Trophoblast cell (in vitro differentiated cells and primary cell): ENCODE measurements at regions not wholly inside any gene's neighbourhood (a gene's known extent, or its start where the extent isn't known, plus 50 kb on each side); places are given as distances from the start of the nearest gene placed in this dataset.

Experiments
- DNase-seq, 2 donors: peaks; one replicate each; pipeline ENCODE4 v3.0.0-alpha.2; 2016
- H2AFZ ChIP-seq: 2 replicates; pipeline ENCODE4 v1.6.1; 2013; ENCODE audit warnings: low read length, moderate library complexity, mild to moderate bottlenecking; ENCODE audit not compliant: insufficient read depth, poor library complexity
- H2AK5ac ChIP-seq: 2 replicates; pipeline ENCODE4 v1.6.1; 2013; ENCODE audit warnings: mild to moderate bottlenecking, low read length
- H2BK120ac ChIP-seq: 2 replicates; pipeline ENCODE4 v1.6.1; 2013; ENCODE audit warnings: low read length, mild to moderate bottlenecking, moderate library complexity; ENCODE audit not compliant: insufficient read depth, poor library complexity
- H2BK12ac ChIP-seq: 2 replicates; pipeline ENCODE4 v1.6.1; 2013; ENCODE audit warnings: mild to moderate bottlenecking, low read length, moderate library complexity
- H2BK5ac ChIP-seq: 2 replicates; pipeline ENCODE4 v1.6.1; 2013; ENCODE audit warnings: low read length, low read depth, moderate library complexity, mild to moderate bottlenecking; ENCODE audit not compliant: poor library complexity
- H3K14ac ChIP-seq: 2 replicates; pipeline ENCODE4 v1.6.1; 2013; ENCODE audit warnings: mild to moderate bottlenecking, low read length
- H3K18ac ChIP-seq: 2 replicates; pipeline ENCODE4 v1.6.1; 2013; ENCODE audit warnings: mild to moderate bottlenecking, low read length
- H3K23ac ChIP-seq: 2 replicates; pipeline ENCODE4 v1.6.1; 2013; ENCODE audit warnings: low read length
- H3K27ac ChIP-seq: 2 replicates; pipeline ENCODE4 v1.5.1; 2013; ENCODE audit warnings: low read depth, mild to moderate bottlenecking, inconsistent platforms, low read length, moderate library complexity
- H3K27me3 ChIP-seq: 2 replicates; pipeline ENCODE4 v1.6.1; 2013; ENCODE audit warnings: inconsistent platforms, mild to moderate bottlenecking, low read length, moderate library complexity; ENCODE audit not compliant: insufficient read depth
- H3K36me3 ChIP-seq, 2 experiments: 1 replicate in 1 of 2; 2 replicates in 1 of 2; pipeline ENCODE4 v1.6.1; 2013; ENCODE audit warnings: low read length in 2 of 2, mild to moderate bottlenecking in 2 of 2, moderate library complexity in 1 of 2; ENCODE audit not compliant: insufficient read depth in 2 of 2, control insufficient read depth in 1 of 2
- H3K4ac ChIP-seq: 2 replicates; pipeline ENCODE4 v1.6.1; 2013; ENCODE audit warnings: low read depth, mild to moderate bottlenecking, low read length, moderate library complexity
- H3K4me1 ChIP-seq, 2 experiments: 1 replicate in 1 of 2; 2 replicates in 1 of 2; pipeline ENCODE4 v1.6.1; 2013; ENCODE audit warnings: low read length in 2 of 2, mild to moderate bottlenecking in 2 of 2, moderate library complexity in 1 of 2; ENCODE audit not compliant: insufficient read depth in 2 of 2, control insufficient read depth in 1 of 2
- H3K4me2 ChIP-seq: 2 replicates; pipeline ENCODE4 v1.6.1; 2013; ENCODE audit warnings: inconsistent platforms, mild to moderate bottlenecking, low read length, moderate library complexity
- H3K4me3 ChIP-seq: 2 replicates; pipeline ENCODE4 v1.5.1; 2013; ENCODE audit warnings: mild to moderate bottlenecking, low read depth, low read length, inconsistent platforms
- H3K79me1 ChIP-seq: one replicate; pipeline ENCODE4 v1.6.1; 2013; ENCODE audit warnings: low read length
- H3K79me2 ChIP-seq: 2 replicates; pipeline ENCODE4 v1.6.1; 2013; ENCODE audit warnings: low read length, mild to moderate bottlenecking; ENCODE audit not compliant: control insufficient read depth, insufficient read depth, poor library complexity
- H3K9ac ChIP-seq: 2 replicates; pipeline ENCODE4 v1.6.1; 2013; ENCODE audit warnings: mild to moderate bottlenecking, low read length
- H3K9me3 ChIP-seq: 2 replicates; pipeline ENCODE4 v1.6.1; 2013; ENCODE audit warnings: low read depth, mild to moderate bottlenecking, control low read depth, inconsistent platforms, low read length; ENCODE audit not compliant: insufficient read depth
- H4K12ac ChIP-seq: 2 replicates; pipeline ENCODE4 v1.6.1; 2013; ENCODE audit warnings: low read depth, mild to moderate bottlenecking, low read length, moderate library complexity
- H4K8ac ChIP-seq: 2 replicates; pipeline ENCODE4 v1.6.1; 2013; ENCODE audit warnings: low read depth, mild to moderate bottlenecking, low read length, moderate library complexity
- H4K91ac ChIP-seq: one replicate; pipeline ENCODE4 v1.6.1; 2013; ENCODE audit warnings: low read depth, mild to moderate bottlenecking, low read length, moderate library complexity
- WGBS: extraction: QIAGEN DNeasy Blood & Tissue Kit; methylation state at CpG from one replicate; pipeline ENCODE4 v1.1.7; 2013; ENCODE audit warnings: missing lambda C conversion rate; ENCODE audit not compliant: insufficient read length, insufficient coverage; ENCODE audit errors: extremely low coverage; 5-methylcytosine and 5-hydroxymethylcytosine counted together

- Histone ChIP-seq H3K79me2 (no peaks in the 10 kb centered on the region), H4K8ac (no peak overlapping the region), H3K9ac (no peak overlapping the region), H4K12ac (no peak overlapping the region), H2BK5ac (no peak overlapping the region), H3K4me2 (no peak overlapping the region), H3K9me3 (no peaks in the 10 kb centered on the region), H3K79me1 (no peaks in the 10 kb centered on the region), H3K27me3 (no peaks in the 10 kb centered on the region), H3K14ac (no peak overlapping the region), H3K36me3 (no peaks in the 10 kb centered on the region), H3K4me1 (no peaks in the 10 kb centered on the region), H3K4me3 (no peak overlapping the region), H2BK12ac (no peak overlapping the region), H3K23ac (no peak overlapping the region), H3K18ac (no peak overlapping the region), H2BK120ac (no peak overlapping the region), H4K91ac (no peak overlapping the region), H3K27ac (no peak overlapping the region), H3K4ac (no peak overlapping the region), H2AK5ac (no peak overlapping the region), H2AFZ (no peak overlapping the region)
- no CpG with 5 or more reads among the region's 1 CpG for WGBS
- DNase-seq: no peak
These were observed 216.6 kb upstream of the DSEL start for GRCh38 chr18:67733088-67733487.

- no peaks in the 10 kb centered on the region for H3K36me3 ChIP-seq
- no peaks in the 10 kb centered on the region for H3K4me1 ChIP-seq
- no peak overlapping the region for H4K8ac ChIP-seq
- no peak overlapping the region for H2BK120ac ChIP-seq
- H3K9ac ChIP-seq: no peak overlapping the region
- no peak overlapping the region for H3K18ac ChIP-seq
- no peaks in the 10 kb centered on the region for H3K9me3 ChIP-seq
- H4K91ac ChIP-seq: no peak overlapping the region
- no peak overlapping the region for H3K4ac ChIP-seq
- no peak overlapping the region for H3K4me2 ChIP-seq
- no peaks in the 10 kb centered on the region for H3K79me1 ChIP-seq
- no peak overlapping the region for H3K14ac ChIP-seq
- H3K79me2 ChIP-seq: no peaks in the 10 kb centered on the region
- no peak overlapping the region for H2AK5ac ChIP-seq
- no peaks in the 10 kb centered on the region for H3K27me3 ChIP-seq
- H3K4me3 ChIP-seq: no peak overlapping the region
- no peak overlapping the region for H2AFZ ChIP-seq
- H3K23ac ChIP-seq: no peak overlapping the region
- no peak for DNase-seq
- WGBS: no CpG with 5 or more reads among the region's 1 CpG
- H2BK5ac ChIP-seq: no peak overlapping the region
- no peak overlapping the region for H4K12ac ChIP-seq
- no peak overlapping the region for H3K27ac ChIP-seq
- no peak overlapping the region for H2BK12ac ChIP-seq
These were observed 215.3 kb upstream of the DSEL start for GRCh38 chr18:67731851-67732250.

DNA sequence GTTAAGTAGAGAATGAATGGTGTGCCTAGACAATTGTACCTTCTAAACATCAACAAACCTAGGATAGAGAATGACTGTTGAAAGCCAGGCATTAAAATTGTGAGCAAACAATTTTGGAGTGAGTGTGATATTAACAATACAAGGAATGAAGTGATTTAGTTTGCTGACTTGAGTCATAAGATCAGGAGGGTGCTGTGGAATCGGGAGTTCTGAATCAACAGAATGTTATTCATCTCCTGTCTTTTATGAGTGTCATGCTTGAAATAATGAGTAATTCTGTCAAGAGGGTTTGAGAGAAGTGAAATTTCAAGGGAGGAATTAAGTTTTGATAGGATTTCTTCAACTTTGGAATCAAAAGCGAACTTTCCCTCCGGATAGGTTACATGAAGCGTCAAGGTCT, 214.4 kb upstream of the DSEL start:
- H3K18ac ChIP-seq: no peak overlapping the region
- H3K27me3 ChIP-seq: no peaks in the 10 kb centered on the region
- no peak for DNase-seq
- no peak overlapping the region for H3K23ac ChIP-seq
- no peaks in the 10 kb centered on the region for H3K79me2 ChIP-seq
- no peak overlapping the region for H4K12ac ChIP-seq
- H3K27ac ChIP-seq: no peak overlapping the region
- H3K79me1 ChIP-seq: no peaks in the 10 kb centered on the region
- no peak overlapping the region for H4K8ac ChIP-seq
- H2AFZ ChIP-seq: no peak overlapping the region
- no peak overlapping the region for H4K91ac ChIP-seq
- H3K36me3 ChIP-seq: no peaks in the 10 kb centered on the region
- no peak overlapping the region for H2AK5ac ChIP-seq
- no peaks in the 10 kb centered on the region for H3K9me3 ChIP-seq
- no peak overlapping the region for H2BK5ac ChIP-seq
- H3K4ac ChIP-seq: no peak overlapping the region
- no CpG with 5 or more reads among the region's 4 CpGs for WGBS
- no peak overlapping the region for H3K4me2 ChIP-seq
- no peak overlapping the region for H3K9ac ChIP-seq
- no peak overlapping the region for H2BK12ac ChIP-seq
- no peak overlapping the region for H3K14ac ChIP-seq
- H2BK120ac ChIP-seq: no peak overlapping the region
- H3K4me1 ChIP-seq: no peaks in the 10 kb centered on the region
- H3K4me3 ChIP-seq: no peak overlapping the region

- no peaks in the 10 kb centered on the region for H3K9me3 ChIP-seq
- H3K18ac ChIP-seq: no peak overlapping the region
- no peaks in the 10 kb centered on the region for H3K36me3 ChIP-seq
- no peak overlapping the region for H3K14ac ChIP-seq
- H2BK120ac ChIP-seq: no peak overlapping the region
- no peak overlapping the region for H4K8ac ChIP-seq
- no CpG with 5 or more reads among the region's 2 CpGs for WGBS
- no peaks in the 10 kb centered on the region for H3K79me2 ChIP-seq
- no peaks in the 10 kb centered on the region for H3K79me1 ChIP-seq
- H3K4me3 ChIP-seq: no peak overlapping the region
- no peak overlapping the region for H3K4me2 ChIP-seq
- no peak overlapping the region for H2BK12ac ChIP-seq
- no peaks in the 10 kb centered on the region for H3K4me1 ChIP-seq
- H3K4ac ChIP-seq: no peak overlapping the region
- H2AFZ ChIP-seq: no peak overlapping the region
- H3K9ac ChIP-seq: no peak overlapping the region
- no peak for DNase-seq
- H4K12ac ChIP-seq: no peak overlapping the region
- H2AK5ac ChIP-seq: no peak overlapping the region
- H4K91ac ChIP-seq: no peak overlapping the region
- H2BK5ac ChIP-seq: no peak overlapping the region
- H3K27me3 ChIP-seq: no peaks in the 10 kb centered on the region
- no peak overlapping the region for H3K27ac ChIP-seq
- H3K23ac ChIP-seq: no peak overlapping the region
These were observed 211.8 kb upstream of the DSEL start for GRCh38 chr18:67728364-67728763.
